ENCODE measurements at regions not wholly inside any gene's neighbourhood (a gene's known extent, or its start where the extent isn't known, plus 50 kb on each side); places are given as distances from the start of the nearest gene placed in this dataset.

DNA sequence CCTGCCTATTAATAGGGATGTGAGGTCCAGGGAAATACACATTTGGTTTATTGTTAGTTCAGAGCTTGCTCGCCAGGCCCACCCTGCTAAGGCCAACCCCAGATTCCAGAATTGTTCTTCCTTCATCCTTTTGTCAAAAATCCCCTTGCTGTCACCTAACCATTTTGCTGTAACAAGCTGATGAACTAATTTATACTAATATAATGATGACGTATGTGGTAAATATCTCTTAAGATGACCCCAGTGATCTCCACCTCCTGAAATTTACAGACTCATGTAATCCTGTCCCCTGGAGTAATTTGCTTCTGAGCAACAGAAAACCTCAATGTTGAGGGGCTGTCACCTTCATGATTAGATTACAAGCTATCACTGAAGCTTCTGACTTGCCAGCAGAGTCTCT is 236.3 kb upstream of the N4BP1 start:
- no peak for DNase-seq
- no peak overlapping the region for H3K4me3 ChIP-seq
- no peaks in the 10 kb centered on the region for H3K9me3 ChIP-seq (replicated peaks in 1 of 3)
- no peaks in the 10 kb centered on the region for H3K36me3 ChIP-seq (replicated peaks in 1 of 2)
- no peaks in the 10 kb centered on the region for H3K4me1 ChIP-seq (replicated peaks in 1 of 2)
- intact Hi-C loops (cut with DNase I): no loop called here
- no peak for TF ChIP-seq POLR2A (IDR thresholded peaks at IDR 0.05)
- TF ChIP-seq, protein P1, sequence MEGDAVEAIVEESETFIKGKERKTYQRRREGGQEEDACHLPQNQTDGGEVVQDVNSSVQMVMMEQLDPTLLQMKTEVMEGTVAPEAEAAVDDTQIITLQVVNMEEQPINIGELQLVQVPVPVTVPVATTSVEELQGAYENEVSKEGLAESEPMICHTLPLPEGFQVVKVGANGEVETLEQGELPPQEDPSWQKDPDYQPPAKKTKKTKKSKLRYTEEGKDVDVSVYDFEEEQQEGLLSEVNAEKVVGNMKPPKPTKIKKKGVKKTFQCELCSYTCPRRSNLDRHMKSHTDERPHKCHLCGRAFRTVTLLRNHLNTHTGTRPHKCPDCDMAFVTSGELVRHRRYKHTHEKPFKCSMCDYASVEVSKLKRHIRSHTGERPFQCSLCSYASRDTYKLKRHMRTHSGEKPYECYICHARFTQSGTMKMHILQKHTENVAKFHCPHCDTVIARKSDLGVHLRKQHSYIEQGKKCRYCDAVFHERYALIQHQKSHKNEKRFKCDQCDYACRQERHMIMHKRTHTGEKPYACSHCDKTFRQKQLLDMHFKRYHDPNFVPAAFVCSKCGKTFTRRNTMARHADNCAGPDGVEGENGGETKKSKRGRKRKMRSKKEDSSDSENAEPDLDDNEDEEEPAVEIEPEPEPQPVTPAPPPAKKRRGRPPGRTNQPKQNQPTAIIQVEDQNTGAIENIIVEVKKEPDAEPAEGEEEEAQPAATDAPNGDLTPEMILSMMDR (IDR thresholded peaks at IDR 0.05): no peak
- no peak overlapping the region for H3K27ac ChIP-seq
- H3K27me3 ChIP-seq: no peaks in the 10 kb centered on the region
- WGBS, 4 donors: 63 to 83% (median 70%) methylated on average over 2 of the region's 2 CpGs

DNA sequence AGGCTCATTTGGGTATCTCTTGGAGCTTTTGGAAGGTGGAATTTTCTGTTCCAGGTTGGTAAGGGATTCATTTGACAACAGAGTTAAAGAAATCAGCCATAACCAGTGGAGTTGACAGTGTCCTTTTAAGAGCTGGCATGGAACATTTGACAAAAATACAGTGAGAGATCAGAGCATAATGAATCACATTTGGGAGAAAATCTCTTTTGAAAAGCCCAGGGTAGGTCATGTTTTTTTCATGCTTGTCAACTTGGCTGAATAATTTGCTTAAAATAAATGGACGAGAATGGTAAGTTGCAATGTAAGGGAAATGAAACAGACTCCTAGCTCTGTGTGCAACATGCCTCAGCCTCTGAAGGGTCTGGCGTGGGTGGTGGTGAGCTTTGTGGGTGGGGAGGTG is 235.3 kb upstream of the N4BP1 start:
- TF ChIP-seq POLR2A (IDR thresholded peaks at IDR 0.05): no peak
- H3K27me3 ChIP-seq: no peaks in the 10 kb centered on the region
- no peak overlapping the region for H3K4me3 ChIP-seq
- intact Hi-C loops (cut with DNase I): no loop called here
- 30 to 34% (median 32%) methylated on average over 2 of the region's 2 CpGs for WGBS, 4 donors
- H3K36me3 ChIP-seq (replicated peaks in 1 of 2): no peaks in the 10 kb centered on the region
- H3K4me1 ChIP-seq (replicated peaks in 1 of 2): no peaks in the 10 kb centered on the region
- H3K27ac ChIP-seq: no peak overlapping the region
- DNase-seq: no peak
- no peaks in the 10 kb centered on the region for H3K9me3 ChIP-seq (replicated peaks in 1 of 3)

DNA sequence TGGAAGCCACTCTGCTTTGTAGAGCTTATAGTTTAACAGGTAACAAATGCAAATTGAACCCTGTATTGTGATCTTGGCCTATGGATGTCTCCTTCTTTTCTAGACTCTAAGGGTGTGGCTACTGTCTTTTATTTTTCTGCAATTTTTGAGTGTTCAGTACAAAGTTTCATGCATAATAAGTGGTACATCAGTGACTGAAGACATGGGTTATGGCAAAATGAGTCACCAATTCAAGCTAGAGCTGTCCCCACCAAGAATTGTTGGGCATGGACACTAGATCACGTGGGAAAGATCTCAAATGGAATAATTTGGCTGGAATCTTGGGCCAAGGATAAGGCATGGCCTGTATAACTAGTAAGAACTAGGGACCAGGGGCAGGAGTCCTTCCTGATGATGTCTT is 228.4 kb upstream of the N4BP1 start:
- Histone ChIP-seq H3K4me3 (no peak overlapping the region), H3K27ac (no peak overlapping the region), H3K4me1 (replicated peaks in 1 of 2) (no peaks in the 10 kb centered on the region), H3K27me3 (no peaks in the 10 kb centered on the region), H3K9me3 (replicated peaks in 1 of 3) (no peaks in the 10 kb centered on the region), H3K36me3 (replicated peaks in 1 of 2) (no peaks in the 10 kb centered on the region)
- TF ChIP-seq, protein P1 (IDR thresholded peaks at IDR 0.05): no peak
- no peak for TF ChIP-seq POLR2A (IDR thresholded peaks at IDR 0.05)
- no peak for DNase-seq
- WGBS, 4 donors: 50 to 74% (median 63%) methylated on average over 1 of the region's 1 CpG
- intact Hi-C loops (cut with DNase I): no loop called here

DNA sequence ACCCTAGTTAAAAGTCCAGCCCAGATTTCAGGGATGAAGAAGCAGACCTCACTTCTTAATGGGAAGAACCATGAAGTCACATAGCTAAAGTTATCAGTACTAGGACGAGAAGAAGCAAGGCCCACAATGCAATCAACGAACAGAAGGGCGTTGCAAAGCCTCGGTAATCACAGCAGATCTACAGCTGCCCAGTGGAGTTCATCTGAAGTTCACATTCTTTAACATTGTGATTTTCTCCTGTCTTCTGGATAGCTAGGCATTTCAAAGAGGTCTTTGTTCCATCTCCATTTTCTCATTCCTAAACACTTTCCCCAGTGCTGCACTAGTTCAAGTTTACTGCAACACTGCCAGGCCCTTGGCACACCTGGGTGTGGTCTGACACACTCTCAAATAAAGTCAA is 226.7 kb upstream of the N4BP1 start:
- Histone ChIP-seq H3K4me1 (replicated peaks in 1 of 2) (no peaks in the 10 kb centered on the region), H3K36me3 (replicated peaks in 1 of 2) (no peaks in the 10 kb centered on the region), H3K27ac (no peak overlapping the region), H3K9me3 (replicated peaks in 1 of 3) (no peaks in the 10 kb centered on the region), H3K27me3 (no peaks in the 10 kb centered on the region), H3K4me3 (no peak overlapping the region)
- no peak for DNase-seq
- intact Hi-C loops (cut with DNase I): no loop called here
- TF ChIP-seq, protein P1 (IDR thresholded peaks at IDR 0.05): no peak
- no peak for TF ChIP-seq POLR2A (IDR thresholded peaks at IDR 0.05)
- WGBS, 4 donors: 57 to 68% (median 60%) methylated on average over 4 of the region's 4 CpGs

DNA sequence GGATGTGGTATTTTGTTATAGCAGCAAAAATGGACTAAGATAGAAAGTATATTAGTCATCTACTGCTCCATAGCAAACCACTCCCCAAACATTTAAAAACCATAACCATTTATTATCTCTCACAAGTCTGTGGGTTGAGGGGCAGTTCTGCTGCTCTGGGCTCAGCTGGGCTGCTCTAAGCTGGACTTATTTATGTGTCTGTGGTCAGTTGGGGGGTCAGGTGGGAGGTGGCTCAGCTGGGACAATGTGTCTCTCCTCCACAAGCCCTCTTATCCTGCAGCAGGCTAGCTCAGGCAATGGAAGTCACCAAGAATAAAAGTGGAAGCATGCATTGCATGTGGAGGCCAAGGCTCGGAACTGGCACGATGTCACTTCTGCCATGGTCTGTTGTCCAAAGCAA is 226.1 kb upstream of the N4BP1 start:
- no peak for DNase-seq
- WGBS, 4 donors: 80 to 93% (median 87%) methylated on average over 1 to 2 of the region's 2 CpGs
- no peaks in the 10 kb centered on the region for H3K36me3 ChIP-seq (replicated peaks in 1 of 2)
- TF ChIP-seq, protein P1 (IDR thresholded peaks at IDR 0.05): no peak
- TF ChIP-seq POLR2A (IDR thresholded peaks at IDR 0.05): no peak
- no peak overlapping the region for H3K4me3 ChIP-seq
- H3K9me3 ChIP-seq (replicated peaks in 1 of 3): no peaks in the 10 kb centered on the region
- H3K27ac ChIP-seq: no peak overlapping the region
- H3K27me3 ChIP-seq: no peaks in the 10 kb centered on the region
- no peaks in the 10 kb centered on the region for H3K4me1 ChIP-seq (replicated peaks in 1 of 2)
- intact Hi-C loops (cut with DNase I): no loop called here
